ENCODE measurements at regions not wholly inside any gene's neighbourhood (a gene's known extent, or its start where the extent isn't known, plus 50 kb on each side); places are given as distances from the start of the nearest gene placed in this dataset.

DNA sequence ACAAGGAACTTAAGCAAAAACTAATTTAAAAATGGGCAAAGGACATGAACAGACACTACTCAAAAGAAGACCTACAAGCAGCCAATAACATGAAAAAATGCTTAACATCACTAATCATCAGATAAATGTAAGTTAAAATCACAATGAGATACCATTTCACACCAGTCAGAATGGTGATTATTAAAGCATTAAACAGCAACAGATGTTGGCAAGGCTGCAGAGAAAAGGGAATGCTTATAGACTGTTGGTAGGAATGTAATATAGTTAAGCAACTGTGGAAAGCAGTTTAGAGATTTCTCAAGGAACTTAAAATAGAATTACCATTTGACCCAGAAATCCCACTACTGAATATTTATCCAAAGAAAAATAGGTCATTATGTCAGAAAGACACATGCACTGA, 482.2 kb downstream of the SQOR start:
- Histone ChIP-seq H3K4me3 (no peak overlapping the region), H3K9me3 (no peaks in the 10 kb centered on the region), H3K36me3 (ENCODE audit: low read depth) (no peaks in the 10 kb centered on the region), H3K4me1 (ENCODE audit: low read depth) (no peaks in the 10 kb centered on the region)
- DNase-seq (no peak), ATAC-seq (no peak)
- intact Hi-C loops (cut with DNase I, micrococcal nuclease): no loop called here
- no peak for TF ChIP-seq CTCF (IDR thresholded peaks at IDR 0.05)

GRCh38 chr15:46120713-46121112, 485.9 kb downstream of the SQOR start:
- Histone ChIP-seq H3K9me3 (peaks cover 8% of the 10 kb centered on the region), H3K36me3 (ENCODE audit: low read depth) (no peaks in the 10 kb centered on the region), H3K4me3 (no peak overlapping the region), H3K4me1 (ENCODE audit: low read depth) (no peaks in the 10 kb centered on the region)
- no peak for DNase-seq
- intact Hi-C loops (cut with DNase I, micrococcal nuclease): no loop called here
- ATAC-seq: no peak
- TF ChIP-seq CTCF (IDR thresholded peaks at IDR 0.05): no peak

- Histone ChIP-seq H3K4me1 (ENCODE audit: low read depth) (no peaks in the 10 kb centered on the region), H3K36me3 (ENCODE audit: low read depth) (no peaks in the 10 kb centered on the region), H3K4me3 (no peak overlapping the region), H3K9me3 (peaks cover 8% of the 10 kb centered on the region)
- TF ChIP-seq CTCF (IDR thresholded peaks at IDR 0.05): no peak
- intact Hi-C loops (cut with DNase I, micrococcal nuclease): no loop called here
- DNase-seq (no peak), ATAC-seq (no peak)
These were observed 486.6 kb downstream of the SQOR start for GRCh38 chr15:46121441-46121840.

DNA sequence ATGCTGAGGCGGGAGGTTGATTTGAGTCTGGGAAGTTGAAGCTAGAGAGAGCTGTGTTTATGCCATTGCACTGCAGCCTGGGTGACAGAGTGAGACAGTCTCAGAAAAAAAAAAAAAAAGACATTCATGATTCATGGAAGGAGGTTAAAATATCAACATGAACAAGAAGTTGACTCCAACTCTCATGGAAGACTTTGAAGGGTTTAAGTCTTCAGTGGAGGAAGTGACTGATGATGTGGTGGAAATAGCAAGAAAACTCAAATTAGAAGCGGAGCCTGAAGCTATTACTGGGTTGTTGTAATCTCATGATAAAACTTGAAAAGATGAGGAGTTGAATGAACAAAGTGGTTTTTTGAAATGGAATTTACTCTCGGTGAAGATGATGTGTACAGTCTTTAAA, 491.8 kb downstream of the SQOR start:
- Histone ChIP-seq H3K4me1 (ENCODE audit: low read depth) (no peaks in the 10 kb centered on the region), H3K4me3 (no peak overlapping the region), H3K36me3 (ENCODE audit: low read depth) (no peaks in the 10 kb centered on the region), H3K9me3 (peaks cover 8% of the 10 kb centered on the region)
- ATAC-seq (no peak), DNase-seq (no peak)
- intact Hi-C loops (cut with DNase I, micrococcal nuclease): no loop called here
- no peak for TF ChIP-seq CTCF (IDR thresholded peaks at IDR 0.05)

DNA sequence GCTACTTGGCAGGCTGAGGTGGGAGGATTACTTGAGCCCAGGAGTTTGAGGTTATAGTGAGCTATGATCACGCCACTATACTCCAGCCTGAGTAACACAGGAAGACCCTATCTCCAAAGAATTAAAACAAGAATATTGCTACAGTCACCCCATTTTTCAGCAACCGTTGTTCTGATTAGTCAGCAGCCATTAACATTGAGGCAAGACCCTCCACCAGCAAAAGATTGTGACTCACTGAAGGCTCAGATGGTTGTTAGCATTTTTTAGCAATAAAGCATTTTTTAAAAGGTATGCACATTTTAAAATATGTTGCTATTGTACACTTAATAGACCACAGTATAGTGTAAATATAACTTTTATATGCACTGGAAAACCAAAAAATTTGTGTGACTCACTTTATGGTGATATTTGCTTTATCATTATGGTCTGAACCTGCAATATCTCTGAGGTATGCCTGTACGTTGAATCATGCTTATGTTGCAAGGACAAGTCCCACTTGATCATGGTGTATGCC, 492.6 kb downstream of the SQOR start:
- H3K4me3 ChIP-seq: no peak overlapping the region
- no peak for TF ChIP-seq CTCF (IDR thresholded peaks at IDR 0.05)
- no peaks in the 10 kb centered on the region for H3K36me3 ChIP-seq (ENCODE audit: low read depth)
- H3K9me3 ChIP-seq: peaks cover 8% of the 10 kb centered on the region
- no peaks in the 10 kb centered on the region for H3K4me1 ChIP-seq (ENCODE audit: low read depth)
- ATAC-seq (no peak), DNase-seq (no peak)
- intact Hi-C loops (cut with DNase I, micrococcal nuclease): no loop called here

GRCh38 chr15:46129145-46129544, 494.3 kb downstream of the SQOR start:
- DNase-seq: no peak
- TF ChIP-seq CTCF (IDR thresholded peaks at IDR 0.05): no peak
- Histone ChIP-seq H3K36me3 (ENCODE audit: low read depth) (no peaks in the 10 kb centered on the region), H3K9me3 (no peaks in the 10 kb centered on the region), H3K4me3 (no peak overlapping the region), H3K4me1 (ENCODE audit: low read depth) (no peaks in the 10 kb centered on the region)
- ATAC-seq: no peak
- intact Hi-C loops (cut with DNase I, micrococcal nuclease): no loop called here
